Omental fat pad (tissue), 3 donors: ENCODE measurements at regions not wholly inside any gene's neighbourhood (a gene's known extent, or its start where the extent isn't known, plus 50 kb on each side); places are given as distances from the start of the nearest gene placed in this dataset.

Experiments used
- ATAC-seq: fragments of 150-250 bp; one replicate; pipeline ENCODE4 v1.9.1; 2016; ENCODE audit warnings: mild to moderate bottlenecking, moderate library complexity; ENCODE audit not compliant: low FRiP score
- DNase-seq: peaks from one replicate; pipeline ENCODE4 v3.0.0-alpha.2; 2019; ENCODE audit warnings: low spot score
- CTCF ChIP-seq, 3 donors: fragments of 450-650 bp; IDR thresholded peaks; one replicate each; pipeline ENCODE4 v1.5.1; 2016 to 2017; ENCODE audit warnings: antibody characterized with exemption in 3 of 3, mild to moderate bottlenecking in 3 of 3, moderate library complexity in 2 of 3

- TF ChIP-seq CTCF (IDR thresholded peaks at IDR 0.05), result no peak
- ATAC-seq (no peak), DNase-seq (no peak)
Observed at GRCh38 chr1:108047085-108047484, 82.1 kb upstream of the VAV3 start.

- ATAC-seq, result no peak
- DNase-seq, result no peak
- TF ChIP-seq CTCF (IDR thresholded peaks at IDR 0.05), result no peak
Observed at GRCh38 chr1:108046026-108046425, 81.0 kb upstream of the VAV3 start.

- ATAC-seq (no peak), DNase-seq (no peak)
- TF ChIP-seq CTCF (IDR thresholded peaks at IDR 0.05), result no peak
Observed at GRCh38 chr1:108045460-108045859, 80.5 kb upstream of the VAV3 start.

- ATAC-seq, result no peak
- no peak for DNase-seq
- TF ChIP-seq CTCF (IDR thresholded peaks at IDR 0.05), result no peak
Observed at GRCh38 chr1:108044318-108044717, 79.3 kb upstream of the VAV3 start.

GRCh38 chr1:108043707-108044106, 78.7 kb upstream of the VAV3 start:
- TF ChIP-seq CTCF (IDR thresholded peaks at IDR 0.05), result no peak
- DNase-seq (no peak), ATAC-seq (no peak)

GRCh38 chr1:108042610-108043009, 77.6 kb upstream of the VAV3 start:
- no peak for TF ChIP-seq CTCF (IDR thresholded peaks at IDR 0.05)
- no peak for DNase-seq
- no peak for ATAC-seq

GRCh38 chr1:108041360-108042142, 76.6 kb upstream of the VAV3 start:
- no peak for TF ChIP-seq CTCF (IDR thresholded peaks at IDR 0.05)
- no peak for DNase-seq
- no peak for ATAC-seq
